ENCODE measurements at regions not wholly inside any gene's neighbourhood (a gene's known extent, or its start where the extent isn't known, plus 50 kb on each side); places are given as distances from the start of the nearest gene placed in this dataset.

GRCh38 chr9:18260521-18260920 is 213.4 kb upstream of the ADAMTSL1 start:
- TF ChIP-seq CTCF (IDR thresholded peaks at IDR 0.05; ENCODE audit: insufficient read depth, low read length, poor library complexity, severe bottlenecking) (no peak), EZH2phosphoT487 (conservative IDR thresholded peaks at IDR 0.05; ENCODE audit: low read length) (no peak)

All from SU-DHL-6 (cell line).